GM19025 (cell line): ENCODE measurements at regions not wholly inside any gene's neighbourhood (a gene's known extent, or its start where the extent isn't known, plus 50 kb on each side); places are given as distances from the start of the nearest gene placed in this dataset.

ENCODE experiments used
- ATAC-seq: cut with Tn5 transposase; IDR thresholded peaks from one replicate; pipeline ENCODE4 v1.9.1; 2021; ENCODE audit warnings: mild to moderate bottlenecking, low read depth, moderate library complexity; ENCODE audit not compliant: unreplicated experiment

GRCh38 chr5:82355496-82355895 lies 77.3 kb upstream of the RPS23 start:
- no peak for ATAC-seq

- ATAC-seq: no peak
Observed at GRCh38 chr5:82355053-82355452, 76.9 kb upstream of the RPS23 start.

GRCh38 chr5:82354543-82354942 lies 76.4 kb upstream of the RPS23 start:
- no peak for ATAC-seq

- ATAC-seq: no peak
Observed at GRCh38 chr5:82353522-82353921, 75.4 kb upstream of the RPS23 start.

GRCh38 chr5:82352146-82352791 lies 74.1 kb upstream of the RPS23 start:
- no peak for ATAC-seq

GRCh38 chr5:82351754-82352145 lies 73.6 kb upstream of the RPS23 start:
- ATAC-seq: peak; percentile 79

- no peak for ATAC-seq
Observed at GRCh38 chr5:82351297-82351696, 73.1 kb upstream of the RPS23 start.

GRCh38 chr5:82349652-82350051 lies 71.5 kb upstream of the RPS23 start:
- ATAC-seq: no peak

- ATAC-seq: no peak
Observed at GRCh38 chr5:82348784-82349425, 70.8 kb upstream of the RPS23 start.

GRCh38 chr5:82347201-82347865 lies 69.2 kb upstream of the RPS23 start:
- ATAC-seq: no peak

GRCh38 chr5:82346399-82347165 lies 68.4 kb upstream of the RPS23 start:
- no peak for ATAC-seq

- ATAC-seq: no peak
Observed at GRCh38 chr5:82345108-82345507, 67.0 kb upstream of the RPS23 start.

GRCh38 chr5:82341325-82341724 lies 63.2 kb upstream of the RPS23 start:
- no peak for ATAC-seq

- no peak for ATAC-seq
Observed at GRCh38 chr5:82340799-82341198, 62.6 kb upstream of the RPS23 start.

GRCh38 chr5:82339792-82340191 lies 61.6 kb upstream of the RPS23 start:
- no peak for ATAC-seq

- no peak for ATAC-seq
Observed at GRCh38 chr5:82338771-82339373, 60.7 kb upstream of the RPS23 start.

GRCh38 chr5:82336959-82337351 lies 58.8 kb upstream of the RPS23 start:
- no peak for ATAC-seq

GRCh38 chr5:82336226-82336958 lies 58.2 kb upstream of the RPS23 start:
- ATAC-seq: no peak

- ATAC-seq: no peak
Observed at GRCh38 chr5:82335806-82336205, 57.7 kb upstream of the RPS23 start.

- ATAC-seq: no peak
Observed at GRCh38 chr5:82334856-82335255, 56.7 kb upstream of the RPS23 start.
